Gastrocnemius medialis (tissue), 4 donors: ENCODE measurements at regions not wholly inside any gene's neighbourhood (a gene's known extent, or its start where the extent isn't known, plus 50 kb on each side); places are given as distances from the start of the nearest gene placed in this dataset.

Experiments used
- ATAC-seq, 2 donors: fragments of 150-250 bp; one replicate each; pipeline ENCODE4 v1.9.1; 2016
- DNase-seq, 2 donors: peaks; one replicate each; pipeline ENCODE4 v3.0.0-alpha.2; 2019
- H3K27ac ChIP-seq, 4 donors: fragments of 200-600 bp; sonication (generic); 1 replicate in 1 of 4; 2 replicates in 3 of 4; pipeline ENCODE4 v1.5.1; 2016 to 2018; ENCODE audit warnings: mild to moderate bottlenecking in 2 of 4, moderate library complexity in 1 of 4
- H3K27me3 ChIP-seq, 3 donors: fragments of 200-600 bp; sonication (generic) in 2 of 3; 1 replicate in 1 of 3; 2 replicates in 2 of 3; pipeline versions ENCODE4 v1.5.1 to v1.6.0; 2016 to 2019; ENCODE audit warnings: mild to moderate bottlenecking in 1 of 3, moderate library complexity in 1 of 3
- H3K36me3 ChIP-seq, 2 donors: fragments of 200-600 bp; sonication (generic) in 1 of 2; one replicate each; pipeline ENCODE4 v1.5.1; 2017 to 2018
- H3K4me1 ChIP-seq, 2 donors: fragments of 200-600 bp; sonication (generic) in 1 of 2; one replicate each; pipeline ENCODE4 v1.5.1; 2016 to 2017; ENCODE audit warnings: mild to moderate bottlenecking in 2 of 2
- H3K4me3 ChIP-seq, 4 donors: fragments of 200-600 bp; sonication (generic) in 3 of 4; 1 replicate in 1 of 4; 2 replicates in 3 of 4; pipeline ENCODE4 v1.5.1; 2016 to 2019; ENCODE audit warnings: mild to moderate bottlenecking in 2 of 4
- H3K9me3 ChIP-seq, 3 donors: fragments of 200-600 bp; sonication (generic) in 2 of 3; 1 replicate in 1 of 3; 2 replicates in 2 of 3; pipeline ENCODE4 v1.5.1; 2016 to 2019
- CTCF ChIP-seq, 5 experiments: fragments of 450-650 bp in 3 of 5; fragments of 200-600 bp in 2 of 5; sonication (generic) in 2 of 5; IDR thresholded peaks in 4 of 5; conservative IDR thresholded peaks in 1 of 5; 1 replicate in 4 of 5; 2 replicates in 1 of 5; pipeline ENCODE4 v1.5.1; 2016 to 2019; ENCODE audit warnings: antibody characterized with exemption in 5 of 5, mild to moderate bottlenecking in 3 of 5, moderate library complexity in 3 of 5
- POLR2A ChIP-seq, 2 donors: fragments of 450-650 bp; IDR thresholded peaks; one replicate each; pipeline ENCODE4 v1.6.1; 2017; ENCODE audit warnings: antibody characterized with exemption in 2 of 2, mild to moderate bottlenecking in 2 of 2, moderate library complexity in 2 of 2
- in situ Hi-C, 4 donors: fragments of 200-750 bp; cut with MboI; loops; one replicate each; pipeline versions ENCODE4 v1.15.0 to v1.8.0; 2017; ENCODE audit warnings: low sequenced_read_pairs in 4 of 4
- intact Hi-C: fragments of 100-400 bp; cut with DNase I; formaldehyde crosslinking; loops from one replicate; pipeline ENCODE4 v1.15.1; 2023; ENCODE audit warnings: low total_unique reads

- Histone ChIP-seq H3K4me1 (no peaks in the 10 kb centered on the region), H3K9me3 (no peaks in the 10 kb centered on the region), H3K36me3 (no peaks in the 10 kb centered on the region), H3K27ac (no peak overlapping the region), H3K4me3 (no peak overlapping the region), H3K27me3 (no peaks in the 10 kb centered on the region)
- ATAC-seq (no peak), DNase-seq (no peak)
- TF ChIP-seq CTCF (IDR thresholded peaks at IDR 0.05 in 4 of 5, conservative IDR thresholded peaks at IDR 0.05 in 1 of 5) = no peak
- no peak for TF ChIP-seq POLR2A (IDR thresholded peaks at IDR 0.05)
- intact Hi-C loops = no loop called here
- in situ Hi-C loops = no loop called here
Measured at GRCh38 chr14:26929361-26929760, 331.5 kb upstream of the NOVA1 start.

GRCh38 chr14:26930576-26930975 lies 332.7 kb upstream of the NOVA1 start:
- TF ChIP-seq POLR2A (IDR thresholded peaks at IDR 0.05) (no peak), CTCF (IDR thresholded peaks at IDR 0.05 in 4 of 5, conservative IDR thresholded peaks at IDR 0.05 in 1 of 5) (no peak)

GRCh38 chr14:26932606-26933005 lies 334.8 kb upstream of the NOVA1 start:
- intact Hi-C loops = no loop called here
- Histone ChIP-seq H3K27me3 (no peaks in the 10 kb centered on the region), H3K4me1 (no peaks in the 10 kb centered on the region), H3K27ac (no peak overlapping the region), H3K9me3 (no peaks in the 10 kb centered on the region), H3K4me3 (no peak overlapping the region), H3K36me3 (no peaks in the 10 kb centered on the region)
- in situ Hi-C loops = no loop called here
- ATAC-seq = no peak
- TF ChIP-seq CTCF (IDR thresholded peaks at IDR 0.05 in 4 of 5, conservative IDR thresholded peaks at IDR 0.05 in 1 of 5) = no peak
- TF ChIP-seq POLR2A (IDR thresholded peaks at IDR 0.05) = no peak
- no peak for DNase-seq

More at GRCh38 chr14:26930576-26930975, 332.7 kb upstream of the NOVA1 start:
- ATAC-seq (no peak), DNase-seq (no peak)
- H3K27me3 ChIP-seq = no peaks in the 10 kb centered on the region
- no peaks in the 10 kb centered on the region for H3K9me3 ChIP-seq
- in situ Hi-C loops = no loop called here
- no peak overlapping the region for H3K4me3 ChIP-seq
- no peaks in the 10 kb centered on the region for H3K4me1 ChIP-seq
- no peak overlapping the region for H3K27ac ChIP-seq
- H3K36me3 ChIP-seq = no peaks in the 10 kb centered on the region
- intact Hi-C loops = no loop called here

- no peaks in the 10 kb centered on the region for H3K27me3 ChIP-seq
- TF ChIP-seq POLR2A (IDR thresholded peaks at IDR 0.05) = no peak
- TF ChIP-seq CTCF (IDR thresholded peaks at IDR 0.05 in 4 of 5, conservative IDR thresholded peaks at IDR 0.05 in 1 of 5) = no peak
- H3K36me3 ChIP-seq = no peaks in the 10 kb centered on the region
- no peaks in the 10 kb centered on the region for H3K9me3 ChIP-seq
- in situ Hi-C loops (no loop called here), intact Hi-C loops (no loop called here)
- DNase-seq (no peak), ATAC-seq (no peak)
- H3K4me3 ChIP-seq = no peak overlapping the region
- no peak overlapping the region for H3K27ac ChIP-seq
- H3K4me1 ChIP-seq = no peaks in the 10 kb centered on the region
Measured at GRCh38 chr14:26933431-26933830, 335.6 kb upstream of the NOVA1 start.

GRCh38 chr14:26934151-26934550 lies 336.3 kb upstream of the NOVA1 start:
- no peak for DNase-seq
- Histone ChIP-seq H3K36me3 (no peaks in the 10 kb centered on the region), H3K27me3 (no peaks in the 10 kb centered on the region), H3K4me1 (no peaks in the 10 kb centered on the region), H3K4me3 (no peak overlapping the region), H3K27ac (no peak overlapping the region), H3K9me3 (no peaks in the 10 kb centered on the region)
- no peak for ATAC-seq
- TF ChIP-seq POLR2A (IDR thresholded peaks at IDR 0.05) = no peak
- no peak for TF ChIP-seq CTCF (IDR thresholded peaks at IDR 0.05 in 4 of 5, conservative IDR thresholded peaks at IDR 0.05 in 1 of 5)
- in situ Hi-C loops = no loop called here
- intact Hi-C loops = no loop called here
